Smooth muscle cell (in vitro differentiated cells): ENCODE measurements at regions not wholly inside any gene's neighbourhood (a gene's known extent, or its start where the extent isn't known, plus 50 kb on each side); places are given as distances from the start of the nearest gene placed in this dataset.

Source experiments
- DNase-seq: peaks from one replicate; lab custom pipeline; 2025; ENCODE audit not compliant: unreplicated experiment; lab: John Stamatoyannopoulos, UW
- H2AFZ ChIP-seq: fragments of 200-600 bp; sonication (generic); 2 replicates; pipeline ENCODE4 v1.6.0; 2016; ENCODE audit warnings: antibody characterized with exemption, low read depth, mild to moderate bottlenecking
- H3F3A ChIP-seq: fragments of 200-600 bp; sonication (generic); 2 replicates; pipeline ENCODE4 v1.6.0; 2017; ENCODE audit warnings: antibody characterized with exemption, low read depth
- H3K27ac ChIP-seq: fragments of 200-600 bp; sonication (generic); 2 replicates; pipeline ENCODE4 v1.5.1; 2016; ENCODE audit warnings: low read depth, mild to moderate bottlenecking
- H3K27me3 ChIP-seq: fragments of 200-600 bp; sonication (generic); 2 replicates; pipeline ENCODE4 v1.6.1; 2016; ENCODE audit warnings: low read depth, mild to moderate bottlenecking
- H3K36me3 ChIP-seq: fragments of 200-600 bp; sonication (generic); 2 replicates; pipeline ENCODE4 v1.5.1; 2016; ENCODE audit warnings: low read depth
- H3K4me1 ChIP-seq: fragments of 200-600 bp; sonication (generic); 2 replicates; pipeline ENCODE4 v1.5.1; 2016; ENCODE audit warnings: low read depth
- H3K4me2 ChIP-seq: fragments of 200-600 bp; sonication (generic); 2 replicates; pipeline ENCODE4 v1.6.0; 2016; ENCODE audit warnings: mild to moderate bottlenecking
- H3K4me3 ChIP-seq: fragments of 200-600 bp; sonication (generic); 2 replicates; pipeline ENCODE4 v1.5.1; 2016; ENCODE audit warnings: mild to moderate bottlenecking
- H3K79me2 ChIP-seq: fragments of 200-600 bp; sonication (generic); 2 replicates; pipeline ENCODE4 v1.6.0; 2016; ENCODE audit warnings: low read depth, mild to moderate bottlenecking
- H3K9ac ChIP-seq: fragments of 200-600 bp; sonication (generic); 2 replicates; pipeline ENCODE4 v1.6.0; 2016; ENCODE audit warnings: low read depth
- H3K9me3 ChIP-seq: fragments of 200-600 bp; sonication (generic); replicated peaks from 2 replicates; pipeline ENCODE4 v1.5.1; 2016; ENCODE audit warnings: low read depth
- H4K20me1 ChIP-seq: fragments of 200-600 bp; sonication (generic); 2 replicates; pipeline ENCODE4 v1.6.0; 2016; ENCODE audit warnings: low read depth
- CTCF ChIP-seq: fragments of 200-600 bp; sonication (generic); IDR thresholded peaks from 2 replicates; pipeline ENCODE4 v1.5.1; 2017; ENCODE audit warnings: borderline replicate concordance, mild to moderate bottlenecking, antibody characterized with exemption; ENCODE audit not compliant: insufficient read depth, poor library complexity, severe bottlenecking
- WGBS: methylation state at CpG from one replicate; pipeline ENCODE4 v1.1.7; 2016; ENCODE audit warnings: low lambda C conversion rate; 5-methylcytosine and 5-hydroxymethylcytosine counted together

GRCh38 chr12:11577658-11578260, 71.7 kb upstream of the ETV6 start:
- WGBS = 74% methylated on average over 4 of the region's 4 CpGs
- no peaks in the 10 kb centered on the region for H3K27me3 ChIP-seq
- no peaks in the 10 kb centered on the region for H3K36me3 ChIP-seq
- no peak overlapping the region for H3K9ac ChIP-seq
- H3K9me3 ChIP-seq = no peaks in the 10 kb centered on the region
- no peaks in the 10 kb centered on the region for H3K79me2 ChIP-seq
- H3K4me3 ChIP-seq = no peak overlapping the region
- H4K20me1 ChIP-seq = no peaks in the 10 kb centered on the region
- TF ChIP-seq CTCF = no peak
- DNase-seq = no peak
- H3K4me2 ChIP-seq = no peak overlapping the region
- H3K27ac ChIP-seq = no peak overlapping the region
- H3K4me1 ChIP-seq = no peaks in the 10 kb centered on the region
- H3F3A ChIP-seq = peaks cover 9% of the 10 kb centered on the region
- no peak overlapping the region for H2AFZ ChIP-seq

GRCh38 chr12:11578461-11578993, 70.9 kb upstream of the ETV6 start:
- no peaks in the 10 kb centered on the region for H3K36me3 ChIP-seq
- no peaks in the 10 kb centered on the region for H4K20me1 ChIP-seq
- peaks cover 9% of the 10 kb centered on the region for H3F3A ChIP-seq
- H3K27me3 ChIP-seq = no peaks in the 10 kb centered on the region
- no peaks in the 10 kb centered on the region for H3K4me1 ChIP-seq
- H2AFZ ChIP-seq = no peak overlapping the region
- no peaks in the 10 kb centered on the region for H3K9me3 ChIP-seq
- no peak overlapping the region for H3K4me2 ChIP-seq
- H3K79me2 ChIP-seq = no peaks in the 10 kb centered on the region
- no peak overlapping the region for H3K27ac ChIP-seq
- no peak overlapping the region for H3K4me3 ChIP-seq
- 98% methylated on average over 3 of the region's 3 CpGs for WGBS
- TF ChIP-seq CTCF = no peak
- no peak overlapping the region for H3K9ac ChIP-seq
- no peak for DNase-seq

GRCh38 chr12:11580125-11580751, 69.2 kb upstream of the ETV6 start:
- peaks cover 9% of the 10 kb centered on the region for H3F3A ChIP-seq
- H3K4me3 ChIP-seq = no peak overlapping the region
- WGBS = 23% methylated on average over 2 of the region's 2 CpGs
- H3K36me3 ChIP-seq = no peaks in the 10 kb centered on the region
- TF ChIP-seq CTCF = no peak
- H3K4me2 ChIP-seq = peak overlapping the region; percentile 36
- no peak overlapping the region for H3K9ac ChIP-seq
- no peaks in the 10 kb centered on the region for H3K9me3 ChIP-seq
- no peaks in the 10 kb centered on the region for H3K27me3 ChIP-seq
- no peak overlapping the region for H2AFZ ChIP-seq
- peak overlapping the region; percentile 20 for H3K27ac ChIP-seq
- no peak for DNase-seq
- no peaks in the 10 kb centered on the region for H3K4me1 ChIP-seq
- H4K20me1 ChIP-seq = no peaks in the 10 kb centered on the region
- no peaks in the 10 kb centered on the region for H3K79me2 ChIP-seq
